ENCODE measurements at regions not wholly inside any gene's neighbourhood (a gene's known extent, or its start where the extent isn't known, plus 50 kb on each side); places are given as distances from the start of the nearest gene placed in this dataset.

DNA sequence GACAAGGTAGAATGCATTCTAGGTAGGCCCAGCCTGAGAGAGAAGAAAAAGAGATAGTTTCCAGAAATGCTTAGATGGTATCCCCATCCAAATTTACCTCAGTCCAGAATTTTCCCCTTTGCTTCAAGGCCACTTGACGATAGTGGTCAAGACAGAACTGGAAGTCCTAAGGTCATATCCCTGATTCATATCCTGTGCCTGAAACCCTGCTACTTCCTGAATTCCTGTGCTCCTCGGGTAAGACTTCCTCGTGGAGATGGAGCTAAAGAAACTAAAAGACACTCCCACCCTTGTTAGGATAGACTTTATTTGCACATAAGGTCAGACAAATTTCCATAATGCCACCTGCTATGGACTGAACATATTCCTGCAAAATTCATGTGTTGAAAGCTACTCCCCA, 175.9 kb downstream of the EVX1 start:
- Histone ChIP-seq H3K9me3 (ENCODE audit: control insufficient read depth, low read length) (no peaks in the 10 kb centered on the region), H3K27ac (ENCODE audit: low read depth, low read length) (no peak overlapping the region), H3K36me3 (ENCODE audit: control insufficient read depth, insufficient read depth, low read length) (no peaks in the 10 kb centered on the region), H3K4me3 (ENCODE audit: low read length) (no peak overlapping the region), H3K27me3 (ENCODE audit: control insufficient read depth, insufficient read depth, low read length, poor library complexity, severe bottlenecking) (no peaks in the 10 kb centered on the region), H3K4me1 (ENCODE audit: control insufficient read depth, insufficient read depth, low read length) (no peaks in the 10 kb centered on the region), H3K9ac (ENCODE audit: extremely low read depth, low read length, poor library complexity, severe bottlenecking) (no peak overlapping the region)
- H3K36me3 Mint-ChIP-seq (ENCODE audit: low read depth), result no peaks in the 10 kb centered on the region
- TF ChIP-seq, protein P1, sequence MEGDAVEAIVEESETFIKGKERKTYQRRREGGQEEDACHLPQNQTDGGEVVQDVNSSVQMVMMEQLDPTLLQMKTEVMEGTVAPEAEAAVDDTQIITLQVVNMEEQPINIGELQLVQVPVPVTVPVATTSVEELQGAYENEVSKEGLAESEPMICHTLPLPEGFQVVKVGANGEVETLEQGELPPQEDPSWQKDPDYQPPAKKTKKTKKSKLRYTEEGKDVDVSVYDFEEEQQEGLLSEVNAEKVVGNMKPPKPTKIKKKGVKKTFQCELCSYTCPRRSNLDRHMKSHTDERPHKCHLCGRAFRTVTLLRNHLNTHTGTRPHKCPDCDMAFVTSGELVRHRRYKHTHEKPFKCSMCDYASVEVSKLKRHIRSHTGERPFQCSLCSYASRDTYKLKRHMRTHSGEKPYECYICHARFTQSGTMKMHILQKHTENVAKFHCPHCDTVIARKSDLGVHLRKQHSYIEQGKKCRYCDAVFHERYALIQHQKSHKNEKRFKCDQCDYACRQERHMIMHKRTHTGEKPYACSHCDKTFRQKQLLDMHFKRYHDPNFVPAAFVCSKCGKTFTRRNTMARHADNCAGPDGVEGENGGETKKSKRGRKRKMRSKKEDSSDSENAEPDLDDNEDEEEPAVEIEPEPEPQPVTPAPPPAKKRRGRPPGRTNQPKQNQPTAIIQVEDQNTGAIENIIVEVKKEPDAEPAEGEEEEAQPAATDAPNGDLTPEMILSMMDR (conservative IDR thresholded peaks at IDR 0.05), result no peak
- H3K4me3 Mint-ChIP-seq, result no peak overlapping the region
- no peak for DNase-seq
- WGBS, 2 experiments (ENCODE audit: insufficient coverage in 1 of 2, insufficient read length in 1 of 2), result 90 to 100% methylated on average over 3 of the region's 3 CpGs
- no peaks in the 10 kb centered on the region for H3K9me3 Mint-ChIP-seq
- no peak overlapping the region for H3K27ac Mint-ChIP-seq
- H3K27me3 Mint-ChIP-seq (ENCODE audit: insufficient read depth), result peaks cover 4% of the 10 kb centered on the region
- H3K4me1 Mint-ChIP-seq, result no peaks in the 10 kb centered on the region

DNA sequence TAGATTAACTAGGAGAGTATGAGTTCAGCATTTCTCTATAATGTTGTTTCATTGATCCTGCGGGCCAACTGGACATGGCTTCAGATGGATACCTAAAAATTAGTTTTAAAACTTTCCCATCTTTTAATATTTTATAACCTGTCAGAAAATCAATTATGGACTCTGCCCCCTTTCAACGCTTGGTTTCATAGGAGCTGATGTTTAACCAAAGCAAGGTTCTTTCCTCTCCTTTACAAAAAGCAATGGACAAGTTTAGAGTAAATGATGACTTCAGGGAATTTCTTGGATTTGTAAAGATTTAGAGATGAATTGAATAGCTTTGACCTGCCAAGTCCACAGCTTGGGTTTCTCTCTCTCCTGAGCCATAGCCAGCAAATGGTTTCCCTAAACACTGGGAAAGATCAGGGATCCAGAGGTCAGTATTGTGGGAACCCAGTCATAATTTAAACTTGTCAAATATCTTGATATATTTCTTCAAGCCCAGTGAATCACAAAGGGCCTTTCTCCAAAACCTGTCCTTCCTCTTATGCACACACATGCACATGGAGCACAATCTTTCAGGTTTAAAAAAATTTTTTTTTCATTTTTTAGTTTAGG, 177.1 kb downstream of the EVX1 start:
- no peak overlapping the region for H3K4me3 Mint-ChIP-seq
- Histone ChIP-seq H3K9me3 (ENCODE audit: control insufficient read depth, low read length) (no peaks in the 10 kb centered on the region), H3K27ac (ENCODE audit: low read depth, low read length) (no peak overlapping the region), H3K4me3 (ENCODE audit: low read length) (no peak overlapping the region), H3K27me3 (ENCODE audit: control insufficient read depth, insufficient read depth, low read length, poor library complexity, severe bottlenecking) (no peaks in the 10 kb centered on the region), H3K36me3 (ENCODE audit: control insufficient read depth, insufficient read depth, low read length) (no peaks in the 10 kb centered on the region), H3K4me1 (ENCODE audit: control insufficient read depth, insufficient read depth, low read length) (no peaks in the 10 kb centered on the region), H3K9ac (ENCODE audit: extremely low read depth, low read length, poor library complexity, severe bottlenecking) (no peak overlapping the region)
- no peaks in the 10 kb centered on the region for H3K9me3 Mint-ChIP-seq
- H3K4me1 Mint-ChIP-seq, result peaks cover 5% of the 10 kb centered on the region
- TF ChIP-seq, protein P1 (conservative IDR thresholded peaks at IDR 0.05), result no peak
- H3K36me3 Mint-ChIP-seq (ENCODE audit: low read depth), result no peaks in the 10 kb centered on the region
- WGBS, 2 experiments (ENCODE audit: insufficient coverage in 1 of 2, insufficient read length in 1 of 2), result 80 to 87% methylated on average over 1 to 2 of the region's 2 CpGs
- H3K27me3 Mint-ChIP-seq (ENCODE audit: insufficient read depth), result peaks cover 4% of the 10 kb centered on the region
- H3K27ac Mint-ChIP-seq, result no peak overlapping the region
- DNase-seq, result no peak

DNA sequence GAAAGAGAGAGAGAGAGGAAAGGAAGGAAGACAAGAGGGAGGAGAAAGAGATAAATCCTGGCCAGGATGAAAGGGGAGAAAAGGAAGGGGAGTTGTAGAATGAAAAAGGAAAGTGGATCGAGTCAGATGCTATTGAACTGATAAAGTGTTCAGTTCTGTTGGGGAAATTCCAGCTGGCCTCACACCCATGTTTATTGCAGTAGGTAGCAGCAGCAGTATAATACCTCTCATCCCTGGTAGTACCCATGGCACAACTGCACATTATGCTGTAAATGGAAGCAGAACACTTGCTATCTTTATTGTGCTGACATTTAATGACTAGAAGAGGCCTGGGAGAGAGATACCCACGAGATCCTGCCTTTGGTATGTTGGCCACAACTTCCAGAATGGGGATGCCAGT, 178.1 kb downstream of the EVX1 start:
- no peak overlapping the region for H3K4me3 Mint-ChIP-seq
- Histone ChIP-seq H3K4me3 (ENCODE audit: low read length) (no peak overlapping the region), H3K27ac (ENCODE audit: low read depth, low read length) (no peak overlapping the region), H3K27me3 (ENCODE audit: control insufficient read depth, insufficient read depth, low read length, poor library complexity, severe bottlenecking) (no peaks in the 10 kb centered on the region), H3K9me3 (ENCODE audit: control insufficient read depth, low read length) (no peaks in the 10 kb centered on the region), H3K36me3 (ENCODE audit: control insufficient read depth, insufficient read depth, low read length) (no peaks in the 10 kb centered on the region), H3K9ac (ENCODE audit: extremely low read depth, low read length, poor library complexity, severe bottlenecking) (no peak overlapping the region), H3K4me1 (ENCODE audit: control insufficient read depth, insufficient read depth, low read length) (no peaks in the 10 kb centered on the region)
- H3K4me1 Mint-ChIP-seq, result peaks cover 5% of the 10 kb centered on the region
- no peaks in the 10 kb centered on the region for H3K9me3 Mint-ChIP-seq
- no peak overlapping the region for H3K27ac Mint-ChIP-seq
- peaks cover 7% of the 10 kb centered on the region for H3K27me3 Mint-ChIP-seq (ENCODE audit: insufficient read depth)
- TF ChIP-seq, protein P1 (conservative IDR thresholded peaks at IDR 0.05), result no peak
- H3K36me3 Mint-ChIP-seq (ENCODE audit: low read depth), result no peaks in the 10 kb centered on the region
- DNase-seq, result no peak
- 84 to 100% methylated on average over 1 to 2 of the region's 2 CpGs for WGBS, 2 experiments (ENCODE audit: insufficient coverage in 1 of 2, insufficient read length in 1 of 2)

All from endodermal cell (in vitro differentiated cells).